RWPE1 (cell line): ENCODE measurements at regions not wholly inside any gene's neighbourhood (a gene's known extent, or its start where the extent isn't known, plus 50 kb on each side); places are given as distances from the start of the nearest gene placed in this dataset.

Experiments
- CTCF ChIA-PET: fragments of 350-600 bp; sonication (Branson Sonifier 250); formaldehyde crosslinking; extraction: SDS; loops from one replicate; lab custom pipeline; 2021; lab: Yijun Ruan, JAX
- POLR2A ChIA-PET: fragments of 400-600 bp; formaldehyde crosslinking; extraction: SDS; loops from one replicate; lab custom pipeline; 2020; ENCODE audit warnings: antibody characterized with exemption; ENCODE audit not compliant: low non-redundant PET; lab: Yijun Ruan, JAX
- DNase-seq: peaks from one replicate; pipeline ENCODE4 v3.0.0; 2012; ENCODE audit warnings: low spot score
- H3K27ac ChIP-seq: fragments of 450-650 bp; 2 replicates; pipeline ENCODE4 v1.5.1; 2017
- TF ChIP-seq, protein P1 (sequence below): fragments of 450-650 bp; conservative IDR thresholded peaks from 2 replicates; pipeline ENCODE4 v1.5.1; 2017; ENCODE audit warnings: low read depth, mild to moderate bottlenecking

GRCh38 chr7:138308136-138308535 is 151.9 kb upstream of the TRIM24 start:
- ChIA-PET CTCF (no interaction called here), POLR2A (no interaction called here)

GRCh38 chr7:138309186-138309585 is 150.9 kb upstream of the TRIM24 start:
- no peak for DNase-seq
- no peak overlapping the region for H3K27ac ChIP-seq
- CTCF ChIA-PET = interaction anchor here (0.7 kb wide), 1 partner anchor 161 kb away, joined by 3 read pairs; no protein-coding TSS in a partner anchor
- TF ChIP-seq, protein P1, sequence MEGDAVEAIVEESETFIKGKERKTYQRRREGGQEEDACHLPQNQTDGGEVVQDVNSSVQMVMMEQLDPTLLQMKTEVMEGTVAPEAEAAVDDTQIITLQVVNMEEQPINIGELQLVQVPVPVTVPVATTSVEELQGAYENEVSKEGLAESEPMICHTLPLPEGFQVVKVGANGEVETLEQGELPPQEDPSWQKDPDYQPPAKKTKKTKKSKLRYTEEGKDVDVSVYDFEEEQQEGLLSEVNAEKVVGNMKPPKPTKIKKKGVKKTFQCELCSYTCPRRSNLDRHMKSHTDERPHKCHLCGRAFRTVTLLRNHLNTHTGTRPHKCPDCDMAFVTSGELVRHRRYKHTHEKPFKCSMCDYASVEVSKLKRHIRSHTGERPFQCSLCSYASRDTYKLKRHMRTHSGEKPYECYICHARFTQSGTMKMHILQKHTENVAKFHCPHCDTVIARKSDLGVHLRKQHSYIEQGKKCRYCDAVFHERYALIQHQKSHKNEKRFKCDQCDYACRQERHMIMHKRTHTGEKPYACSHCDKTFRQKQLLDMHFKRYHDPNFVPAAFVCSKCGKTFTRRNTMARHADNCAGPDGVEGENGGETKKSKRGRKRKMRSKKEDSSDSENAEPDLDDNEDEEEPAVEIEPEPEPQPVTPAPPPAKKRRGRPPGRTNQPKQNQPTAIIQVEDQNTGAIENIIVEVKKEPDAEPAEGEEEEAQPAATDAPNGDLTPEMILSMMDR = no peak
- POLR2A ChIA-PET = no interaction called here

More at GRCh38 chr7:138308136-138308535, 151.9 kb upstream of the TRIM24 start:
- DNase-seq = no peak
- TF ChIP-seq, protein P1 = no peak
- H3K27ac ChIP-seq = no peak overlapping the region

DNA sequence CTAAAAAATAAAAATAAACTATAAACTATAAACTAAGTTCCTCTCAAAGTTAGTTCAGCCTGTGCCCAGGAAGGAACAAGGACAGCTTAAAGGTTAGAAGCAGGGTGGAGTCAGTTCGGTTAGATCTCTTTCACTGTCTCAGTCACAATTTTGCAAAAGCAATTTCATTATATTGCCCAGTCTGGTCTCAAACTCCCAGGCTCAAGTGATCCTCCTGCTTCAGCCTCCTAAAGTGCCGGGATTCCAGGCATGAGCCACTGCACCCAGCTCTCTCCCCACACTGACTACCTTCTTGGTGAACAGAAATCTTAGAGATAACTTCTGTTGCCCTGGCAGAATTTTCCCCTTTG is 146.3 kb upstream of the TRIM24 start:
- POLR2A ChIA-PET = no interaction called here
- CTCF ChIA-PET = no interaction called here
- TF ChIP-seq, protein P1 = no peak
- DNase-seq = no peak
- no peak overlapping the region for H3K27ac ChIP-seq

- ChIA-PET CTCF (no interaction called here), POLR2A (no interaction called here)
Observed at GRCh38 chr7:138316421-138317043, 143.5 kb upstream of the TRIM24 start.

GRCh38 chr7:138317044-138317596 is 142.9 kb upstream of the TRIM24 start:
- TF ChIP-seq, protein P1 = no peak
- ChIA-PET CTCF (no interaction called here), POLR2A (no interaction called here)
- no peak overlapping the region for H3K27ac ChIP-seq
- DNase-seq = no peak

More at GRCh38 chr7:138316421-138317043, 143.5 kb upstream of the TRIM24 start:
- TF ChIP-seq, protein P1 = no peak
- no peak for DNase-seq
- H3K27ac ChIP-seq = no peak overlapping the region

DNA sequence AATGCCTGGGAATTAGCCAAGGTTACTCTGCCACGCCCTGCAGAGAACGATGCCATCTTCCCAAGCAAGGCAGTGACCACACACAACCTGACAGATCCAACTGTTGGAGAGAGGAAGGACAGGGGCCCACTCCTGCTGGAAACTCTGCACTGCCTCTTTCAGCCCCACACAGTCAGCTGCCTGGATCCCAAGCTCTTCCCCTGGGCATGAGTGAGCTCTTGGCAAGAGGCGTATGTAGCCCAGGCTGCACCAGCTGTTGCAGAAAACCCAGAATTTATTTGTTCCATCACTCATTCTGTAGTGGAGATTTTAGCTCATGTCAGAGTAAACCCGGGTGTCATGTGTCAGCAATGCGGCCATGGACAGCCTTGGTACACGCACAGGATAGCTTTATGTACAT is 135.1 kb upstream of the TRIM24 start:
- ChIA-PET CTCF (no interaction called here), POLR2A (no interaction called here)
- DNase-seq = no peak
- TF ChIP-seq, protein P1 = no peak
- H3K27ac ChIP-seq = no peak overlapping the region
